ENCODE measurements at regions not wholly inside any gene's neighbourhood (a gene's known extent, or its start where the extent isn't known, plus 50 kb on each side); places are given as distances from the start of the nearest gene placed in this dataset.

DNA sequence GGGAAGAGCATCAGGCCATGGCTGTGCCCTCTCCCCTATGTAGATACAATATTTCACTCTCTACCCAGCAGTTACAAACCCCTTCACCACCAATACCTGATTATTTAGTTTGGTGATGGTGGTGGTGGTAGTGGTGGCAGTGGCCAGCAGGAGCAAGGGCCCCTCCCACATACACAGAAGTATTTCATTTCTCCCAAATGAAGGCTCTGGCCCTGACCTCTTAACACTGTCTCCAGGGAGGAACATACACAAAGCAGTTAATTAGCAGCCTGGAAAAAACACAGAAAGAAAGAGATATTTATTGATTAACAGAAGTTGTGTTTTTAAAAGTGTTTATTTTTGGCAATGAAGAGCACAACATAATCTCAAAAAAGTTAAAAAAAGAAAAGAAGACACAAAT, 212.7 kb upstream of the SAMSN1 start (continued):
- TF ChIP-seq, protein P1, sequence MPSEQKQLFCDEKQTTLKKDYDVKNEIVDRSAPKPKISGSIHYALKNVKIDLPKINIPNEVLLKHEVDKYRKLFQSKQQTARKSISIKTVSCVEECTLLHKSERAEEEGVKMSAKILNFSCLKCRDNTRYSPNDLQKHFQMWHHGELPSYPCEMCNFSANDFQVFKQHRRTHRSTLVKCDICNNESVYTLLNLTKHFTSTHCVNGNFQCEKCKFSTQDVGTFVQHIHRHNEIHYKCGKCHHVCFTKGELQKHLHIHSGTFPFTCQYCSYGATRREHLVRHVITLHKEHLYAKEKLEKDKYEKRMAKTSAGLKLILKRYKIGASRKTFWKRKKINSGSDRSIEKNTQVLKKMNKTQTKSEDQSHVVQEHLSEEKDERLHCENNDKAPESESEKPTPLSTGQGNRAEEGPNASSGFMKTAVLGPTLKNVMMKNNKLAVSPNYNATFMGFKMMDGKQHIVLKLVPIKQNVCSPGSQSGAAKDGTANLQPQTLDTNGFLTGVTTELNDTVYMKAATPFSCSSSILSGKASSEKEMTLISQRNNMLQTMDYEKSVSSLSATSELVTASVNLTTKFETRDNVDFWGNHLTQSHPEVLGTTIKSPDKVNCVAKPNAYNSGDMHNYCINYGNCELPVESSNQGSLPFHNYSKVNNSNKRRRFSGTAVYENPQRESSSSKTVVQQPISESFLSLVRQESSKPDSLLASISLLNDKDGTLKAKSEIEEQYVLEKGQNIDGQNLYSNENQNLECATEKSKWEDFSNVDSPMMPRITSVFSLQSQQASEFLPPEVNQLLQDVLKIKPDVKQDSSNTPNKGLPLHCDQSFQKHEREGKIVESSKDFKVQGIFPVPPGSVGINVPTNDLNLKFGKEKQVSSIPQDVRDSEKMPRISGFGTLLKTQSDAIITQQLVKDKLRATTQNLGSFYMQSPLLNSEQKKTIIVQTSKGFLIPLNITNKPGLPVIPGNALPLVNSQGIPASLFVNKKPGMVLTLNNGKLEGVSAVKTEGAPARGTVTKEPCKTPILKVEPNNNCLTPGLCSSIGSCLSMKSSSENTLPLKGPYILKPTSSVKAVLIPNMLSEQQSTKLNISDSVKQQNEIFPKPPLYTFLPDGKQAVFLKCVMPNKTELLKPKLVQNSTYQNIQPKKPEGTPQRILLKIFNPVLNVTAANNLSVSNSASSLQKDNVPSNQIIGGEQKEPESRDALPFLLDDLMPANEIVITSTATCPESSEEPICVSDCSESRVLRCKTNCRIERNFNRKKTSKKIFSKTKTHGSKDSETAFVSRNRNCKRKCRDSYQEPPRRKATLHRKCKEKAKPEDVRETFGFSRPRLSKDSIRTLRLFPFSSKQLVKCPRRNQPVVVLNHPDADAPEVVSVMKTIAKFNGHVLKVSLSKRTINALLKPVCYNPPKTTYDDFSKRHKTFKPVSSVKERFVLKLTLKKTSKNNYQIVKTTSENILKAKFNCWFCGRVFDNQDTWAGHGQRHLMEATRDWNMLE (tag by site-specific recombination; conservative IDR thresholded peaks at IDR 0.05; ENCODE audit: low read depth), result no peak
- TF ChIP-seq, protein P2, sequence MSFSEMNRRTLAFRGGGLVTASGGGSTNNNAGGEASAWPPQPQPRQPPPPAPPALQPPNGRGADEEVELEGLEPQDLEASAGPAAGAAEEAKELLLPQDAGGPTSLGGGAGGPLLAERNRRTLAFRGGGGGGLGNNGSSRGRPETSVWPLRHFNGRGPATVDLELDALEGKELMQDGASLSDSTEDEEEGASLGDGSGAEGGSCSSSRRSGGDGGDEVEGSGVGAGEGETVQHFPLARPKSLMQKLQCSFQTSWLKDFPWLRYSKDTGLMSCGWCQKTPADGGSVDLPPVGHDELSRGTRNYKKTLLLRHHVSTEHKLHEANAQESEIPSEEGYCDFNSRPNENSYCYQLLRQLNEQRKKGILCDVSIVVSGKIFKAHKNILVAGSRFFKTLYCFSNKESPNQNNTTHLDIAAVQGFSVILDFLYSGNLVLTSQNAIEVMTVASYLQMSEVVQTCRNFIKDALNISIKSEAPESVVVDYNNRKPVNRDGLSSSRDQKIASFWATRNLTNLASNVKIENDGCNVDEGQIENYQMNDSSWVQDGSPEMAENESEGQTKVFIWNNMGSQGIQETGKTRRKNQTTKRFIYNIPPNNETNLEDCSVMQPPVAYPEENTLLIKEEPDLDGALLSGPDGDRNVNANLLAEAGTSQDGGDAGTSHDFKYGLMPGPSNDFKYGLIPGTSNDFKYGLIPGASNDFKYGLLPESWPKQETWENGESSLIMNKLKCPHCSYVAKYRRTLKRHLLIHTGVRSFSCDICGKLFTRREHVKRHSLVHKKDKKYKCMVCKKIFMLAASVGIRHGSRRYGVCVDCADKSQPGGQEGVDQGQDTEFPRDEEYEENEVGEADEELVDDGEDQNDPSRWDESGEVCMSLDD (tag by site-specific recombination; IDR thresholded peaks at IDR 0.05), result no peak
- TF ChIP-seq ZNF121 (tag by site-specific recombination; IDR thresholded peaks at IDR 0.05) (no peak), ZNF19 (tag by site-specific recombination; IDR thresholded peaks at IDR 0.05; ENCODE audit: low read depth) (no peak), OVOL3 (tag by site-specific recombination; IDR thresholded peaks at IDR 0.05) (no peak), ZIC2 (tag by site-specific recombination; IDR thresholded peaks at IDR 0.05) (no peak), ZNF600 (tag by site-specific recombination; IDR thresholded peaks at IDR 0.05) (no peak), ZNF660 (tag by site-specific recombination; IDR thresholded peaks at IDR 0.05) (no peak)
- TF ChIP-seq, protein P3, sequence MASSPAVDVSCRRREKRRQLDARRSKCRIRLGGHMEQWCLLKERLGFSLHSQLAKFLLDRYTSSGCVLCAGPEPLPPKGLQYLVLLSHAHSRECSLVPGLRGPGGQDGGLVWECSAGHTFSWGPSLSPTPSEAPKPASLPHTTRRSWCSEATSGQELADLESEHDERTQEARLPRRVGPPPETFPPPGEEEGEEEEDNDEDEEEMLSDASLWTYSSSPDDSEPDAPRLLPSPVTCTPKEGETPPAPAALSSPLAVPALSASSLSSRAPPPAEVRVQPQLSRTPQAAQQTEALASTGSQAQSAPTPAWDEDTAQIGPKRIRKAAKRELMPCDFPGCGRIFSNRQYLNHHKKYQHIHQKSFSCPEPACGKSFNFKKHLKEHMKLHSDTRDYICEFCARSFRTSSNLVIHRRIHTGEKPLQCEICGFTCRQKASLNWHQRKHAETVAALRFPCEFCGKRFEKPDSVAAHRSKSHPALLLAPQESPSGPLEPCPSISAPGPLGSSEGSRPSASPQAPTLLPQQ (tag by site-specific recombination; IDR thresholded peaks at IDR 0.05), result no peak

DNA sequence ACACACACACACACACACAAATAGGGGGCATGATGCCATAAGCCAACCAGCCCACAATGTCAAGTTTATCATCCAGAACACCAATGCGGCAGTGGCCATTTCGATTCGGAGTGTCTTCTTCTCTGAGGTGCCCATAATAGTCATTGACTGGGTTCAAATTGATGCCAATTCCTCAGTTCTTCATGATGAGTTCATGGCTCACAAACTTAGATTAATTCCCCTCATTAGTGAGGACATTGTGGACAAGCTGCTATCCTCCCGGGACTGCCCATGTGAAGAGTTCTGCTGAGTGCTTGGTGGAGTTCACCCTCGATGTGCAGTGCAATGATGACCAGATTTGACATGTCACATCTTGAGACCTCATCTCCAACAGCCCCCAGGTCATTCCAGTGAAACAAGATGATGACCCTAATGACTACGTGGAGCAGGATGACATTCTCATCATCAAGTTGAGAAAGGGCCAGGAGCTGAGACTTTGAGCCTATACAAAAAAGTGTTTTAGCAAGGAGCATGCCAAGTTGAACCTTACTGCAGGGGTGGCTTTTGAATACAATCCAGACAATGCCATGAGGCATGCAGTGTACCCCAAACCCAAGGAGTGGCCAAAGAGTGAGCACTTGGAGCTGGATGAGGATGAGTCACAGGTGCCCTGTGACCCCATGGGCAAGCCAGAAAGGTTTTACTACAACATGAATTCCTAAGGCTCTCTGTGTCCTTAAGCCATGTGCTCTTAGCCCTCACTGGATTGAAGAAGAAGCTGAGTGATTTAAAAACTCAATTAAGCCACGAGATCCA, 211.6 kb upstream of the SAMSN1 start:
- ChIA-PET POLR2A (no interaction called here), CTCF (interaction anchor here (0.6 to 1.0 kb wide), 2 partner anchors 20 to 765 kb away, joined by 3 read pairs; no protein-coding TSS in a partner anchor)
- no peaks in the 10 kb centered on the region for H3K36me3 ChIP-seq (ENCODE audit: control insufficient read depth in 2 of 2, insufficient read depth in 1 of 2, low read length in 2 of 2)
- TF ChIP-seq, protein P3 (tag by site-specific recombination; IDR thresholded peaks at IDR 0.05), result no peak
- TF ChIP-seq ZNF585B (tag by site-specific recombination; IDR thresholded peaks at IDR 0.05), result no peak
- no peak for TF ChIP-seq ZNF155 (tag by site-specific recombination; IDR thresholded peaks at IDR 0.05)
- TF ChIP-seq ZNF664 (tag by site-specific recombination; IDR thresholded peaks at IDR 0.05), result no peak
- TF ChIP-seq, protein P4, sequence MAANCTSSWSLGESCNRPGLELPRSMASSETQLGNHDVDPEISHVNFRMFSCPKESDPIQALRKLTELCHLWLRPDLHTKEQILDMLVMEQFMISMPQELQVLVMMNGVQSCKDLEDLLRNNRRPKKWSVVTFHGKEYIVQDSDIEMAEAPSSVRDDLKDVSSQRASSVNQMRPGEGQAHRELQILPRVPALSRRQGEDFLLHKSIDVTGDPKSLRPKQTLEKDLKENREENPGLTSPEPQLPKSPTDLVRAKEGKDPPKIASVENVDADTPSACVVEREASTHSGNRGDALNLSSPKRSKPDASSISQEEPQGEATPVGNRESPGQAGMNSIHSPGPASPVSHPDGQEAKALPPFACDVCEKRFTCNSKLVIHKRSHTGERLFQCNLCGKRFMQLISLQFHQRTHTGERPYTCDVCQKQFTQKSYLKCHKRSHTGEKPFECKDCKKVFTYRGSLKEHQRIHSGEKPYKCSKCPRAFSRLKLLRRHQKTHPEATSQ (tag by site-specific recombination; IDR thresholded peaks at IDR 0.05), result no peak
- no peak for TF ChIP-seq KLF9 (tag by site-specific recombination; IDR thresholded peaks at IDR 0.05; ENCODE audit: low read depth)
- TF ChIP-seq ZNF621 (tag by site-specific recombination; IDR thresholded peaks at IDR 0.05), result no peak
- TF ChIP-seq, protein P5, sequence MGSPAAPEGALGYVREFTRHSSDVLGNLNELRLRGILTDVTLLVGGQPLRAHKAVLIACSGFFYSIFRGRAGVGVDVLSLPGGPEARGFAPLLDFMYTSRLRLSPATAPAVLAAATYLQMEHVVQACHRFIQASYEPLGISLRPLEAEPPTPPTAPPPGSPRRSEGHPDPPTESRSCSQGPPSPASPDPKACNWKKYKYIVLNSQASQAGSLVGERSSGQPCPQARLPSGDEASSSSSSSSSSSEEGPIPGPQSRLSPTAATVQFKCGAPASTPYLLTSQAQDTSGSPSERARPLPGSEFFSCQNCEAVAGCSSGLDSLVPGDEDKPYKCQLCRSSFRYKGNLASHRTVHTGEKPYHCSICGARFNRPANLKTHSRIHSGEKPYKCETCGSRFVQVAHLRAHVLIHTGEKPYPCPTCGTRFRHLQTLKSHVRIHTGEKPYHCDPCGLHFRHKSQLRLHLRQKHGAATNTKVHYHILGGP (tag by site-specific recombination; IDR thresholded peaks at IDR 0.05), result no peak
- TF ChIP-seq SCRT1 (tag by site-specific recombination; IDR thresholded peaks at IDR 0.05; ENCODE audit: borderline replicate concordance), result no peak
- TF ChIP-seq, protein P6, sequence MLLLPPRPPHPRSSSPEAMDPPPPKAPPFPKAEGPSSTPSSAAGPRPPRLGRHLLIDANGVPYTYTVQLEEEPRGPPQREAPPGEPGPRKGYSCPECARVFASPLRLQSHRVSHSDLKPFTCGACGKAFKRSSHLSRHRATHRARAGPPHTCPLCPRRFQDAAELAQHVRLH (tag by site-specific recombination; IDR thresholded peaks at IDR 0.05), result no peak
- H3K9me3 ChIP-seq (ENCODE audit: control insufficient read depth, insufficient read depth, low read depth, low read length), result no peaks in the 10 kb centered on the region
- no peak overlapping the region for H3K27ac ChIP-seq (ENCODE audit: extremely low read depth, low read depth, low read length)
- H3K4me1 ChIP-seq (ENCODE audit: control insufficient read depth, insufficient read depth, low read length), result no peaks in the 10 kb centered on the region
- no peak overlapping the region for H3K4me3 ChIP-seq (ENCODE audit: low read depth, low read length)
